ENCODE measurements at regions not wholly inside any gene's neighbourhood (a gene's known extent, or its start where the extent isn't known, plus 50 kb on each side); places are given as distances from the start of the nearest gene placed in this dataset.

DNA sequence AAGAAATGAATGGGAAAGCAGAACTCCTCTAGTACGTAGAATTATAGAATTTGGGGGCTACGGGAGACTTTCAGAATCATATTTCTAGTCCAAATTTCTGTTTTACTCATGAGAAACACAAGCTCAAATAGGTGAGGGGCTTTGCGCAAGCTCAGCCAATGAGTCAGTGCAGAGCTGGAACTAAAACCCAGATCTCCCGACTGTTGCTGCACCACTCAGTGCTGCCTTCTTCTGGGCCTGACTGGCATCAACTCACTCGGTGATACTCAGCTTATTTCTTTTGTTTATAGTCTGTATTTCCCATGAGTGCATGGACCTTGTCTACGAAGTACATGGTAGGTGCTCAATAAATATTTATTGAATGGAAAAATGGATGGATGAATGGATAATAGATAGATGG lies 280.2 kb downstream of the CDK5RAP2 start:
- TF ChIP-seq, protein P1, sequence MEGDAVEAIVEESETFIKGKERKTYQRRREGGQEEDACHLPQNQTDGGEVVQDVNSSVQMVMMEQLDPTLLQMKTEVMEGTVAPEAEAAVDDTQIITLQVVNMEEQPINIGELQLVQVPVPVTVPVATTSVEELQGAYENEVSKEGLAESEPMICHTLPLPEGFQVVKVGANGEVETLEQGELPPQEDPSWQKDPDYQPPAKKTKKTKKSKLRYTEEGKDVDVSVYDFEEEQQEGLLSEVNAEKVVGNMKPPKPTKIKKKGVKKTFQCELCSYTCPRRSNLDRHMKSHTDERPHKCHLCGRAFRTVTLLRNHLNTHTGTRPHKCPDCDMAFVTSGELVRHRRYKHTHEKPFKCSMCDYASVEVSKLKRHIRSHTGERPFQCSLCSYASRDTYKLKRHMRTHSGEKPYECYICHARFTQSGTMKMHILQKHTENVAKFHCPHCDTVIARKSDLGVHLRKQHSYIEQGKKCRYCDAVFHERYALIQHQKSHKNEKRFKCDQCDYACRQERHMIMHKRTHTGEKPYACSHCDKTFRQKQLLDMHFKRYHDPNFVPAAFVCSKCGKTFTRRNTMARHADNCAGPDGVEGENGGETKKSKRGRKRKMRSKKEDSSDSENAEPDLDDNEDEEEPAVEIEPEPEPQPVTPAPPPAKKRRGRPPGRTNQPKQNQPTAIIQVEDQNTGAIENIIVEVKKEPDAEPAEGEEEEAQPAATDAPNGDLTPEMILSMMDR (IDR thresholded peaks at IDR 0.05; ENCODE audit: low read length) = no peak
- TF ChIP-seq EZH2phosphoT487 (IDR thresholded peaks at IDR 0.05; ENCODE audit: low read length) (no peak), EZH2 (optimal IDR thresholded peaks at IDR 0.05; ENCODE audit: low read depth, low read length) (no peak)

Data from MM.1S (cell line).